T-helper 2 cell (primary cell): ENCODE measurements at regions not wholly inside any gene's neighbourhood (a gene's known extent, or its start where the extent isn't known, plus 50 kb on each side); places are given as distances from the start of the nearest gene placed in this dataset.
A peak's percentile ranks its signal among the peaks of the same experiment; 100 is the strongest.
"Not testable (repeated sequence)": the region's sequence is repeated elsewhere in the genome, so short reads cannot be mapped to it uniquely, and the experiment has no call there.

ENCODE experiments used
- DNase-seq, 5 experiments: peaks; one replicate each; pipeline versions ENCODE4 v3.0.0 to v3.0.0-alpha.2; 2012 to 2022

DNA sequence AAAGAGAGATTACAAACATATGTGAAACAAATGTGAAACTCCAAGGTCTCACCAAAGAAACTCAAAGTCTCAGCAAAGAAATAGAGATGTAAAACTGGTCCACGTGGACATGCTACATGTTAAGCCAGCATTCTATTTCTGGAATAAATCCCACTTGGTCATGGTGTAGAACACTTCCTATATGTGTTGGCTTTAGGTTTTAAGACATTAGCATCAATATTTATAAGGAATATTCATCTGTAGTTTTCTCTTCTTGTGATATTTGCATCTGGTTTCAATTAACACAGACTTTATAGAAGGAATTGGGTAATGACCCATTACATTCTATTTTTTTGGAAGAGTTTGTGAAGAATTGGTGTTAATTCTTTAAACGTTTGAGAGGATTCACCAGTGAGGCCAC lies 133.1 kb downstream of the COPS8 start:
- DNase-seq = no peak

DNA sequence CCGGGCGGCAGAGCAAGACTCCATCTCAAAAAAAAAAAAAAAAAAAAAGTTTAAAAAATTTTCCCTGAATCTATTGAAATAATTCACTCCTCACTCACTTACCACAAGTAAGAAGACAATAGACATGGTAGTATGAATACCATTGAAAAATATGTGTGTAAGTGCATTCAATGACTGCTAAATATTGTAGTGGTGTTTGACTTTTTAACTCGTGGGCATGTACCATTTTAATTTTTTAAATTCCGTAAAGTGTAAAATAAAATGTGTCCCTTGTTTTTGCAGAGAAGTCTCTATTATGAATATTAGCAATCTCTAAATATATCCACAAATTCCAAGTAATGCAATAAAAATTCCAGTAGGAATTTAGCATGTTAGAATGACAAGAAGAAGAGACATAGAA lies 134.1 kb downstream of the COPS8 start:
- no peak for DNase-seq

DNA sequence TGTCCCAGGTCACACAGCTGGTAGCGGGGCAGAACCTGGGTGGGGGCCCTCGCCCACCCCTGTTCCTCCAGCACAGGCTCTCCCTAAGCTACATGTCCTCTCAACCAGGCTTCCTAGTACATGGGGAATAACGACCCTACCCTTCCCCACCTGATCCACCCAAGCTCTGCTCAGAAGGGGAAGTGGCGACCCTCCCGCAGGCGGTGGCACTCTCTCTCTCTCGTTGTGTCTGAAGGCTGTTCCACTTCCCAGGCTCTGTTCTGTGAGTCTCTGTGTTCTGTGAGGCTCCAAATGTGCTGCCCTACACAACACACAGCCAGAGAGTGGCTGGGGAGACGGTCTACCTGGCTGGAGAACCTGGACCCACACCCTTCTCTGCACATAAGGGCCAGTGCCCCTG lies 135.8 kb downstream of the COPS8 start:
- DNase-seq = no peak

DNA sequence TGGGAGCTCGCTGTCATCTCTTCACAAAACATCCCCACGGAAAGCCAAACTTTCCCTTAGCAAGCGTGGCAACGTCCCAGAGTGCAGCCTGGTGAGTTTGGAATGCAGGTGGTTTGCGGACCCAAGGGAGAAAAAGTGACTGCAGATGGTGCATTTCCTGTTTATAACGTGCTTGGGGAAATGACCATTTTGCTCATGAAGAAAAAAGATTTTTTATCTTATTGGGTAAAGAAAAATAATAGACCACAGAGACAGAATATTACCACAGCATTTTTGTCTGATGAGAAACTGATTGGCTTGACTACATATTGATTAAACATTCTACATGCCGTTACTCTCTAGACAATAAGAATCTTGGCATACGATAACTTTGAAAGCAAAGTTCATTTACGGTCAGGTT lies 136.5 kb downstream of the COPS8 start:
- DNase-seq = no peak

DNA sequence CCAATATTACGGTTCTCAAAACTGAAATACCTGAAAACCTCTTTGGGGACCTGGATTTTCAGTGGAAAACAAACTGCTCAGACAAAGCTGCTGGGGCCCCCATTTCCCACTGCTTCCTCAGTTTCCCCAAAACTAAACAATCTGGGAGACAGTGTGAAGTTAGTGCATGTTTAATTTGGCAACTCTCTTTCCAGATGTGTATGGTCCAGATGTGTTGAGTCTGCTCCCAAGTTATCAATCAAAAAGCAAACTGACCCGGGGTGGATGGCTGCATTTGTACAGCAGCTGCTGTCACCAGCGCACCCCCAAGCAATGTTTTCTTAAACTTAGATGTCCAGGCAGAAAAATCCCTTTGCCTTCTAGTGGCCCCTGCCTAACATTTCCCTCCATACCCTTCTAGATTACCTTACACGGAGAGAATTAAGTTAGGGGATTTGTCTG lies 136.9 kb downstream of the COPS8 start:
- no peak for DNase-seq

DNA sequence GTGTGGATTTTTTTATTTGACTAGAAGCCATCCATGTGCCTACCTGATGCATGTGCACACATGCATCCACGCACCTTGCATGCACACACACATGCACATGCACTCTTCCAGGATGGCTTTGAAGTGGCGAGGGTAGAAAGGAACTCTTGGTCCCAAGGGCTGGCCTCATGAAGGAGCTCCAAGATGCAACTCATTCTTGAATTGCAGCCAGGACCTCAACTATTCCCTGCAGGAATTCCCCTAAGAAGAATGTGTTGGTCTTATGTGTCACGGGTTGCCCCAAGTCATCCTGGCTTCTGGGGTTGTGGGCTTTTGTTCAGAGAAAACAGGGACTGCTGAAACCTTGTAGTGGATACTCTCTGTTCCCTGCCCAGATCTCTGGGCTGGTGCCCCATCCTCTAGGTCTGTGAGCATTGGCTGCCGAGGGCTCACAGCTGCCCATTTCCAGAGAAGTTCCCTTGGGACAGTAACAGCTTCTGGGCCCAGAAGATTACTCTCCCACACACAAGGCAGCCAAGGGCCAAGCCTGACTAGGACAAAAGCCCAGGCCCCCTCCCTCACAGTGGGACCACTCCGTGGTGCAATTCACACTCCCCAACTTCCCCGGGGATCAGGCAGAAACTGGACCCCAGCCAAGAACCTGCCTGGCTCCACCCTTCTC lies 137.6 kb downstream of the COPS8 start:
- DNase-seq = no peak

DNA sequence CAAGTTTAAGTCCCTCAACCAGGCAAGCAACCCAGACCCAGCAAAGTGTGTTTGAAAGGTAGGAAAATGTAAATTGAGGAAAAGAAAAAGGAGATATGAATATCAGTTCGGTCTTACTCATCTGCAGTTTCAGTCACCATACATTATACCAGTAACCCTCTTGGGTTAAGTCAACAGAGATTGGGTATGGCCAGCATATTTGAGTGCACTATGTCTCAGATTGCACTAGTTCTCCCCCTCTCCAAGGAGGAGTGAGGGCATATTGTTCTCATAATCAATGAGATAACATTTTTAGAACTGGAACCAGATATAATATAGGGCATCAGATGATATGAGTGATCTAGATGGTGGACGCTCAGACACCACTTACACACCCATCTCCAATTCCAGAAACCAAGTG lies 141.5 kb downstream of the COPS8 start:
- no peak for DNase-seq

DNA sequence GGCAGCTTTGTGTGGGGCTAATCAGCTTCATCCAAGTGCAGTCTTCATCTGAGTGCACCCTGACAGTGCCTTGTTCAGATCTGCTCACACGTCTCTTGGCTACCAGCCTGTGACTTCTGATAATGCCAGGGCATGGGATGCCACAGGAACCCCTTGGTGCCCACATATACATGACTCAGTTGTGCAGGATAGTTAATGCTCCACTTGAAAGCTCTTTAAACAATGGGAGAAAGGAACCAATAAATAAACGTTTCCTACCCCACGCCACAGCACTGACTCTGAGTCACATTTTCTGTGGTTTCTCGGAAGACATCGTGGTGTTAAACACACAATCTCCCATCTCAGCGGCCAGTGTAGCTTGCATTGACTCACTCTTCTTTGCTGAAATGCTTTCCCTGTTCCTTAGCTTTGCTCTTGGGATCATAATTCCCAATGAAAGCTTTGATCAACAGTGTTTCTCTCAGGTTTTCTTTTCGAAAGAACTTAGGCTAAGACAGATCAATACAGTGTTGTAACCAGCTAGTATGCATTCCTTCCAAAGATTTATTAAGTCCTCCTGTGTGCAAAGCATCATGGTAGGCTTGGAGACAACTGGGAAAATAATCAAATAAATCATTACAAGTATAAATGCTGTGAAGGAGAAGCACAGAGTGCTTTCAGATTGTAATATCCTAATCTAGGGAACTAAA lies 142.0 kb downstream of the COPS8 start:
- DNase-seq = peak in 1 of 5 experiments; percentile 9

DNA sequence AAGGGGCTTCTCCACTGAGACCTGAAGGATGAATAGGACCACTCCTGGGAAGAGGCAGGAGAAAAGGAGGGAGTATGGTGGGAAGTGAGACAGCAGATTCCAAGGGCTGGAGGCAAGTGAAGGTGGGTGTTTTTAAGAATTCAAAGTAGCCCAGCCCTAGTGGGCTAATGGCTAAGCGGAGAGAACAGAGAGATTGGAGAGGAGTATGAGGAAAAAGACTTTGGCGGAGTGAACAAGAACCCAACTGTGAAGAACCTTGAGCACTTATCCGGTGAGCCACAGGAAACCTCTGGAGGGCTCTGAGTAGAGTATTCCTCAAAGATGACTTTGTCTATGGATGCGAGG lies 142.6 kb downstream of the COPS8 start:
- no peak for DNase-seq

DNA sequence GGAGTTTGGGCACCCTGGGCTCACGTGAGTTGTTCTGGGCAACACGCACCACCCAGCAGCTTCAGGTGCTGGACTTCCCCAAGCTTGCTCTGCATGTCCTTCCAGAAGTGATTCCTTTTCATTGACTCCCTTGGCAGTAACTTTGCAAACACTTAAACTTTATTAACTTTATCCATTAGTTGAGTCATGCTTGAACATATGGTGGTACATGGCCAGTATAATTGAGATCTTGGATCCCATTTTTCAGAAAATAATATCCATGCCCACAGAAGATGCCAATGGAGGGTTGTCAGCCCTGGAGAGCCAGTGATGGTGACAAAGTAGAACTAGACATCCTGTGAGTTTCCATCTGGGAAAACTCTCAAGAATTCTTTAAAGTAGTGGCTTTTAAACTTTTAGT lies 144.2 kb downstream of the COPS8 start:
- DNase-seq = no peak

DNA sequence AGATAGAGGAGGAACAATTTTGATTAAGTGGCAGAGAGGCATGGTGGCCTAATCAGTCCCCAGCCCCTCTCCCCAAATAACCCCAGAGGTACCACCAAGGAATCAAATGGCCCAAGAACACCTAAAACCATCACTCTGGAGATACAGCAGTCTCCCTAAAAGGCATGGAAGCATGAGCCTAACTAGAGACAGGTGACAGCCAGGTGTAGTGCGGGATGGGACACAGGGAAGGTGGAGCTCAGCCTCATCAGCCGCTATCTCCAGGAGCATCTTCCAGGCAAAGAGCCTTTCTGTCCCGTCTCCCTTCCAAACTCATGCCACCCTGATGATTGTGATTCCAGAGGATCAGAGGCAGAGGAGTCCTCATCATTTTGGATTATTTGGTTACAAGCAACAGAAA lies 144.7 kb downstream of the COPS8 start:
- DNase-seq = no peak

DNA sequence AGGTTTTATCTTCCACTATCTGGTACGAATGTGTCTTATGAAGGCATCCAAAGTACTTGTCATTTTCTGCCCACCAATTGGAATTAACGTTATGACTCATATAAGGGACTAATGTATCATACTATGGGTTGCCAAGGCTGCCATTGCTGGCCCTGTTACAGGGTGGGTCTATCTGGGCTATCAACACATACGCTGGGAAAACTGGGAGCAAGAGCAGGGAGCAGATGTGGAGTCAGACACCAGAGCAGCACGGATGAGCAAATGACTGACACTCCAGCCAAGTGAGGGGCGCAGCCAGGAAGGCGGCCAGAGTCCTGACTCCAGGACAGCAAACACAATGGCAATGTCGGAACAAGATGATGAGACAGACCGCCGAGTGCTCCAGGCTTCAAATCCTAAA lies 145.9 kb downstream of the COPS8 start:
- no peak for DNase-seq

DNA sequence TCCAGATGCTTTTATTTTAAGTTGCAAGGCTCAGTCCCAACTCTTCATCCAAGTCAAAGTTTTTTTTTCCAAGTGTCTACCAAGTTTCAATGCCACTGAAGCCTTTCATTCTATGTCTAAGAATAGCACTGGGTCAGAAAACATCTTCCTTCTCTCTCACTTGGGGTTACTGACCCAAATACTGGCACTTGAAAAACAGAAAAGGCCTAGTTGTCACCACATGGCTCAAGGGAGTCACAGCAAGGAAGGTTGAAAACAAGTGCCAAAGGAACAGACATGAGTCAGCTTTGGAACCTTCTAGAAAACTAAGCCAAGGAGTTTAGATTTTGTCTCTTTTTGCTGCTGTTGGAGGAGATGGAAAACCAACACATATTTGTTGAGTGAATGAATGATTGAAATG lies 146.5 kb downstream of the COPS8 start:
- DNase-seq = no peak

DNA sequence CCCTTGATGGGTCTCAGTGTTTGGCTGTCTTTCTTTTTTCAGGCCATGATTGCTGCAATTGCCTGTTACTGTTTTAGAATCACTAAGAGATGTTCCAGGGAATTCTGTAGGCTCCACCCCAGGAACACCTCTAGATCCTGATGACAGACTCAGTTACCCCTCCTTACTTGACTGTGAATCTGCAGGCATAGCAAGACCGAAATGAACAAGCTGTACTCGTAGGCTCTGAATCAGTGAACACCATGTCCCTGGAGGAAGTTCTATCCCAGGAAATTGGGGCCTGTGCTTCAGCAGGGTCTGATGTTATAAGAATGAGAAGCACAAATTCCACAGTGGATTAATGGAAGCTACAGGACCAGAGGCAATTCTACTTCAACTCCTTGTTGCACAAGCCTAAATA lies 148.6 kb downstream of the COPS8 start:
- no peak for DNase-seq

DNA sequence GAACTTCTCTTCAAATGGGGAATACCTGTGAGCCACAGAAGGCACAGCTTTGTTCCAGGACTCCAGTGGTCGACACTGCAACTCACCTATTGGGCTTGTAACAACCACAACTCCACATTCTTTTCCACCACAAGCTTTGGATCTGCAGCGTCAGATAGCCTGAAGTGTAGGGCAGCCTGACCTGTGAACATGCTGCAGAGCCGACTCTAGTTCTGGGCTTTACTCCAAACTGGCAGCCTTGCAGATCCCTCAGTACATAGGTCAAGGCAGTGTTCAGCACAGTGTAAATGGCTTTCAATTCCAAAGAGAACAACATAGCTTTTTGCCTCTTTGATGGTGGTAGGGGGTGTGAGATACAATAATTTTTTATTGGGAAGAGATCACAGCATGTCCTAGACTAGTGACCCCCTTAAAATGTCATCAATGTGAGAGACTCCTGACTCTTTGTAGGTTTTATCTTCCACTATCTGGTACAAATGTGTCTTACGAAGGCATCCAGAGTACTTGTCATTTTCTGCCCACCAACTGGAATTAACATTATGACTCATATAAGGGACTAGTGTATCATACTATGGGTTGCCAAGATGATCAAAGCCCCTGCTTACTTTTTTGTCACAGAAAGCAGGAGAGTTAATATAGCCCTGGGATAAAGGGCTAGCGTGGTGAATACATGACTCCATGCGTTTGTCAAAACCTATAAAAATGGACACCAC lies 149.8 kb downstream of the COPS8 start:
- no peak for DNase-seq

DNA sequence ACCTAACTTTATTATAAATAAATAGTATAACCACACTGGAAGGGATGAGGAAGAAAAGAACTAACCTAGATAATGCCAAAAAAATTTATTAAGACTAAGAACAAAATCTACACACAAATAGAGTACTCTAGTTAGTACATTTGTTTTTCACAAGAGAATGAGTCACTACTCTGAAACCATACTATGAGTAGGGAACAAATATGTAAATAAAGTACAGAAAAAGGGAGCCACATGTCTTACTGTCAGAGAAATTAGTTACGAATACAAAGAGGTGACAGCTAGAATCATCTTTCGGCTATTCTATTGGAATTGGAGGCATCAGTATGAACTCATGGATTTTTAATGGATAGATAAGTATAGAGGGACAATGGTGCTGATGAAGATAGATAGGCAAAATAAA lies 150.5 kb downstream of the COPS8 start:
- DNase-seq = no peak

DNA sequence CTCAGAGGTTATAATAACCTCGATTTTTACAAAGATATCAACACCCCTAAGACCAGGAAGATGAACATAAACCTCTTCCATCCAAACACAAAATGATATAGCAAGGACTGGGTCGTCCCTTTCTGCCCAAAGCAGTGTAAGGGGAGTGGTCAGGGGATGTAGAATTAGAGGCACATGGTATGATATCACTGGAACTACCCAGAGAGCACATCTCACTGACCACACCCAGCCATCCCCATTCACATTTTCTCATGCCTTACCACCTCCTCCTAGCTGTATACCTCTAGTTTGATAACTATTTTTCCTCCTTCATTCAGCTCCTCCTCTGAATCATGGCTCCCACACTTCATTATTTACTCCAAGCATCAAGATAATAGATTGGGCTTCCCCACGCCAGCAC lies 152.6 kb downstream of the COPS8 start:
- no peak for DNase-seq

DNA sequence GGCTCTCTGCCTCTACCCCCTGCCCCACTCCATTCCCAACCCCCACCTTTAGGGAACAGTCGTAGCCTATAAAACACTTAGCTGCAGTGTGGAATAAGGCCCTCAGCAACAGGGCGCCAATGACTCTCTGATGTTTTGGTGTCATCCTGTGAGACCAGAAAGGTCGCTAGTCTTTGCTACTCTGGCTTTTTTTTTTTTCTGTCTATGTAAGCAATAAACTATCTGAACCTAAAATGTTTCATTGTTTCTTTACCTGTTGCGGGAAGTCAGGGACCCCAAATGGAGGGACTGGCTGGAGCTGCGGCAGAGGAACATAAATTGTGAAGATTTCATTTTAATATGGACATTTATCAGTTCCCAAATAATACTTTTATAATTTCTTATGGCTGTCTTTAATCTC lies 154.6 kb downstream of the COPS8 start:
- no peak for DNase-seq

DNA sequence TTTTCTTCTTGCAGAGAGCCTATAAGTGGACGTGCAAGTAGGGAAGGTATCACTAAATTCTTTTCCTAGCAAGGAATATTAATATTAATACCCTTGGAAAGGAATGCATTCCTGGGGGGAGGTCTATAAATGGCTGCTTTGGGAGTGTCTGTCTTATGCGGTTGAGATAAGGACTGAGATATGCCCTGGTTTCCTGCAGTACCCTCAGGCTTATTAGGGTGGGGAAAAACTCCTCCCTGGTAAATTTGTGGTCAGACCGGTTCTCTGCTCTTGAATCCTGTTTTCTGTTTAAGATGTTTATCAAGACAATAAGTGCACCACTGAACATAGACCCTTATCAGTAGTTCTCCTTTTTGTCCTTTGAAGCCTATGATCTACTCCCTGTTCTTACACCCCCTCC lies 155.2 kb downstream of the COPS8 start:
- not testable (repeated sequence) for DNase-seq

DNA sequence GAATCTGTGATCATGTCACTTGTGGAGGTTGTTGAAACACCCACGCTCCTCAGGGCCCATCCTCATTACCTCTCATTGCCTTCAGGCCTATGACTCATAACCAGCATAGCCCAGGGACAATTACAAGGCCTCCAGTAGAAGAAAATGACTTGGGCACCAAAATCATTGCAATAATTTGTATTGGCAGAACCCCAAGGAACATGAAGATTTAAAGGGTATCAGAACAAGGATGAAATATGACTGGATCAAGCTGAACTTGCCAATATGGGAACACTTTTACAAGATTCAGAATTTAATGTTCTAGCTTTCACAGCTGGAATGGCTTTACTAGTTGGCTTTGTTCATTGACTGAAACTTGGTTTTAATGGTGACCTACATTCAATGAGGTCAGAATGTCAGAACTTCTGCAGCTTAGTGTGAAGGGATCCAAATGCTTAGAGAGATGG lies 156.4 kb downstream of the COPS8 start:
- DNase-seq = no peak

DNA sequence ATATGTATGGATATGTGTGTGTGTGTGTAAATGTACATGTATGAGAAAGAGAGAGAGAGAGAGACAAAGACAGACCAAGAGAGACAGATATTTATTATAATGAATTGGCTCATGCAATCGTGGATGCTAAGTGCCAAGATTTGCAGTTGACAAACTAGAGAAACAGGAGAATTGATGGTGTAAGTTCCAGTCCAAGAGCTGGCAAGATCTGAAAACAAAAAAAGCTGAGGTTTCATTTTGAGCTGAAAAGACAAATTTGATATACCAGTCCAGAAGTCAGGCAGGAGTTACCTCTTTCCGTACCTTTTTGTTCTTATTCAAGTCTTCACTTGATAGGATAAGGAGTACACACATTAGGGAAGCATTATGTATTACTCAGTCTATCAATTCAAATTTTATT lies 157.8 kb downstream of the COPS8 start:
- no peak for DNase-seq

DNA sequence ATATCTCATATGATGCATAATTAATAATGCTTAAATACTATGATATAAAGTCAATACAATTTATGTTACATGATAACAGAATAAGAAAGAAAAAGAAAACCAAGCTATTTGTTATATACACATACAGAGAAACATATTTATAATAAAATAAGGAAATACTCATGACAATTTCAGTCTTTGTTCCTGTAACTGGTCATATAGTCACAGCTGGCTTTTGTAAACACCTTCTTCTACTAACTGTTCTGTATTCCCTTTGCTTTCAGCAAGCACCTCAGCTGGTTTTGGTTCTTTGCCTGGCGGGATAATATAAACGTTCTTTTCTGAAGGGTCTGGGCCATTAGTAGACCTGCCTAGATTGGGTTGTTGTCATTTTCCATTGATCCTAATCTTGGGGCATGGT lies 158.5 kb downstream of the COPS8 start:
- DNase-seq = no peak

DNA sequence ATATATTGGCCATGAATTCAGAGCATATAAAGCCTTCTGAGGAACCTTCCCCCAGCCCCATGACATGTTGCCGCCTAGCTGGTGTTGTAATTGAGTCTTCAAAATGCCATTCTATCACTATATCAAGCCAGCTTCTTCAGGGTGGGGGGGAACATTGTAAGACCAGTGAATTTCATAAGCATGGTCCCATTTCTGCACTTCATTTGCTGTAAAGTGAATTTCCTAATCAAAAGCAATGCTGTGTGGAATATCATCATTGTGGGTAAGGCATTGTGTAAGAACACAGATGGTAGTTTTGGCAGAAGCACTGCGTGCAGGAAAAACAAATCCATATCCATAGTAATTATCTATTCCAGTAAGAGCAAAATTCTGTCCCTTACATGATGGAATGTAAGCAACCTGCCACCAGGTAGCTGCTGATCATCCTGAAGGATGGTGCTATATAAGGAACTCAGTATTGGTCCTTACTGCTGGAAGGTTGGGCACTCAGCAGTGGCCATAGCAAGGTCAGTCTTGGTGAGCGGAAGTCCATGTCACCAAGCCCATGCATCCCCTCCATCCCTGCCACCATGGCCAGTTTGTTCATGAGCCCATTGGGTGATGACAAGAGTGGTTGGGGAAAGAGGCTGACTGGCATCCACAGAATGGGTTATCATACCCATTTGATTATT lies 159.4 kb downstream of the COPS8 start:
- DNase-seq = no peak

DNA sequence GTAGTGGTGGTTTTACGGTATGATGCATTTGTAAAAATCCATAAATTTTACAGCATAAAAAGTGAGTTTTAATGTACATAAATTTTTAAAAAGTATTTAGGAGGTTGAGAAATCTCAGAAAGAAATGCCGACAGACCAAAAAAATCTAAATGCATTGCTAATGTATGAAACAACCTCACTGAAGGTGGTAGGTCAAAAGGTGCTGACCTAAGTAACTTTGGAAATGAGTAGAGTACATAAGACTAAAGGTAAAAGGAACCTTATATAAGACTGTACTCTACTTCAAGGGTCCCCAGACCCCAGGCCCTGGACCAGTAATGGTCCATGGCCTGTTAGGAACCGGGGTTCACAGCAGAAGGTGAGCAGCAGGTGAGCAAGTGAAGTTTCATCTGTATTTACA lies 163.4 kb downstream of the COL6A3 start:
- DNase-seq = no peak
